22Rv1 (cell line): ENCODE measurements at regions not wholly inside any gene's neighbourhood (a gene's known extent, or its start where the extent isn't known, plus 50 kb on each side); places are given as distances from the start of the nearest gene placed in this dataset.

ENCODE experiments used
- ZFX ChIP-seq: fragments of 450-650 bp; IDR thresholded peaks from 2 replicates; pipeline ENCODE4 v1.6.1; 2017; ENCODE audit warnings: antibody characterized with exemption, borderline replicate concordance
- TF ChIP-seq, protein P1 (sequence below): fragments of 450-650 bp; IDR thresholded peaks from 2 replicates; pipeline ENCODE4 v1.5.1; 2017; ENCODE audit warnings: mild to moderate bottlenecking

DNA sequence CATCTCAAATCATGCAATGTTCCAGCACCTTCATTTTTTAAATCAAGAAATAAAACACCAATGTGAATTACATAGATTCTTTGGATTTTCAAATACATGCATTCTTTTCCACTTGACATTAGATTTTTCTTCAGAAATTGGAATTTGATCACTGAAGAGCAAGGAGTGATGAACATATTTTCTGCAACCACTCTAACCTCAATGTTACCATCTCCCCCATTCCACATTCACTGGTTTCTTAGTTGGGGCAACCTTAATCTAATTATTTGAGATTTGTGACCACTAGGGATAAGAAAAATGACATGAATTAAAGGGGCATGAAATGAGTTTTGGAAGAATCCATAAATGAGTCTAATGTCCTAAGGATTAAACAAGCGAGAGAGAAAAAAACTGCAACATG is 168.7 kb upstream of the NR5A2 start:
- TF ChIP-seq, protein P1, sequence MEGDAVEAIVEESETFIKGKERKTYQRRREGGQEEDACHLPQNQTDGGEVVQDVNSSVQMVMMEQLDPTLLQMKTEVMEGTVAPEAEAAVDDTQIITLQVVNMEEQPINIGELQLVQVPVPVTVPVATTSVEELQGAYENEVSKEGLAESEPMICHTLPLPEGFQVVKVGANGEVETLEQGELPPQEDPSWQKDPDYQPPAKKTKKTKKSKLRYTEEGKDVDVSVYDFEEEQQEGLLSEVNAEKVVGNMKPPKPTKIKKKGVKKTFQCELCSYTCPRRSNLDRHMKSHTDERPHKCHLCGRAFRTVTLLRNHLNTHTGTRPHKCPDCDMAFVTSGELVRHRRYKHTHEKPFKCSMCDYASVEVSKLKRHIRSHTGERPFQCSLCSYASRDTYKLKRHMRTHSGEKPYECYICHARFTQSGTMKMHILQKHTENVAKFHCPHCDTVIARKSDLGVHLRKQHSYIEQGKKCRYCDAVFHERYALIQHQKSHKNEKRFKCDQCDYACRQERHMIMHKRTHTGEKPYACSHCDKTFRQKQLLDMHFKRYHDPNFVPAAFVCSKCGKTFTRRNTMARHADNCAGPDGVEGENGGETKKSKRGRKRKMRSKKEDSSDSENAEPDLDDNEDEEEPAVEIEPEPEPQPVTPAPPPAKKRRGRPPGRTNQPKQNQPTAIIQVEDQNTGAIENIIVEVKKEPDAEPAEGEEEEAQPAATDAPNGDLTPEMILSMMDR, result no peak
- no peak for TF ChIP-seq ZFX
